Keratinocyte (primary cell): ENCODE measurements at regions not wholly inside any gene's neighbourhood (a gene's known extent, or its start where the extent isn't known, plus 50 kb on each side); places are given as distances from the start of the nearest gene placed in this dataset.

Source experiments
- EZH2 ChIP-seq: IDR thresholded peaks from one replicate; pipeline ENCODE4 v1.6.1; 2012; ENCODE audit warnings: inconsistent platforms, mild to moderate bottlenecking, low read length, moderate library complexity
- TF ChIP-seq, protein P1 (sequence below), 3 experiments: IDR thresholded peaks in 1 of 3; conservative IDR thresholded peaks in 1 of 3; optimal IDR thresholded peaks in 1 of 3; 2 replicates in 2 of 3; 3 replicates in 1 of 3; pipeline versions ENCODE3 to v1.5.1; 2011; ENCODE audit warnings: low read length in 3 of 3, mild to moderate bottlenecking in 3 of 3, moderate library complexity in 2 of 3, control low read depth in 1 of 3, inconsistent platforms in 1 of 3; ENCODE audit not compliant: insufficient read depth in 2 of 3; ENCODE audit errors: extremely low read depth in 1 of 3

DNA sequence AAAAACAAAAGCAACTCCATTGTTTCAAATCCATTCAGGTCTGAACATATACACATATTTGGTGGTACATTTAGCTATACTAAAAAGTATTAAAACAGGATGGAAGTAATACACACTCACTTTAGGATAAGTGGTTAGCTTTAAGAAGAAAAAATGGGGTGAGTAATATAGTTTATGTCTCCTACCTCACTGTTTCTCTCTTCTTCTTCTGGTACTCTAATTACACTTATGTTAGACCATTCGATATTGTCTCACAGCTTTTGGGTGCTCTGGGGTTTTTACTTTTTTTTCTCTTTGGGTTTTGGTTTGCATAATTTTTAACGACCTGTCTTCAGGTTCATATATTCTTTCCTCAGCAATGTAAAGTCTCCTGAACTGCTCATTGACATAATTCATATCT is 75.4 kb upstream of the AKAP13 start:
- TF ChIP-seq, protein P1, sequence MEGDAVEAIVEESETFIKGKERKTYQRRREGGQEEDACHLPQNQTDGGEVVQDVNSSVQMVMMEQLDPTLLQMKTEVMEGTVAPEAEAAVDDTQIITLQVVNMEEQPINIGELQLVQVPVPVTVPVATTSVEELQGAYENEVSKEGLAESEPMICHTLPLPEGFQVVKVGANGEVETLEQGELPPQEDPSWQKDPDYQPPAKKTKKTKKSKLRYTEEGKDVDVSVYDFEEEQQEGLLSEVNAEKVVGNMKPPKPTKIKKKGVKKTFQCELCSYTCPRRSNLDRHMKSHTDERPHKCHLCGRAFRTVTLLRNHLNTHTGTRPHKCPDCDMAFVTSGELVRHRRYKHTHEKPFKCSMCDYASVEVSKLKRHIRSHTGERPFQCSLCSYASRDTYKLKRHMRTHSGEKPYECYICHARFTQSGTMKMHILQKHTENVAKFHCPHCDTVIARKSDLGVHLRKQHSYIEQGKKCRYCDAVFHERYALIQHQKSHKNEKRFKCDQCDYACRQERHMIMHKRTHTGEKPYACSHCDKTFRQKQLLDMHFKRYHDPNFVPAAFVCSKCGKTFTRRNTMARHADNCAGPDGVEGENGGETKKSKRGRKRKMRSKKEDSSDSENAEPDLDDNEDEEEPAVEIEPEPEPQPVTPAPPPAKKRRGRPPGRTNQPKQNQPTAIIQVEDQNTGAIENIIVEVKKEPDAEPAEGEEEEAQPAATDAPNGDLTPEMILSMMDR (optimal IDR thresholded peaks at IDR 0.05 in 1 of 3, IDR thresholded peaks at IDR 0.05 in 1 of 3, conservative IDR thresholded peaks at IDR 0.05 in 1 of 3; ENCODE audit: extremely low read depth in 1 of 3, insufficient read depth in 2 of 3, low read length in 3 of 3): no peak
- TF ChIP-seq EZH2: no peak
